ENCODE measurements at regions not wholly inside any gene's neighbourhood (a gene's known extent, or its start where the extent isn't known, plus 50 kb on each side); places are given as distances from the start of the nearest gene placed in this dataset.

DNA sequence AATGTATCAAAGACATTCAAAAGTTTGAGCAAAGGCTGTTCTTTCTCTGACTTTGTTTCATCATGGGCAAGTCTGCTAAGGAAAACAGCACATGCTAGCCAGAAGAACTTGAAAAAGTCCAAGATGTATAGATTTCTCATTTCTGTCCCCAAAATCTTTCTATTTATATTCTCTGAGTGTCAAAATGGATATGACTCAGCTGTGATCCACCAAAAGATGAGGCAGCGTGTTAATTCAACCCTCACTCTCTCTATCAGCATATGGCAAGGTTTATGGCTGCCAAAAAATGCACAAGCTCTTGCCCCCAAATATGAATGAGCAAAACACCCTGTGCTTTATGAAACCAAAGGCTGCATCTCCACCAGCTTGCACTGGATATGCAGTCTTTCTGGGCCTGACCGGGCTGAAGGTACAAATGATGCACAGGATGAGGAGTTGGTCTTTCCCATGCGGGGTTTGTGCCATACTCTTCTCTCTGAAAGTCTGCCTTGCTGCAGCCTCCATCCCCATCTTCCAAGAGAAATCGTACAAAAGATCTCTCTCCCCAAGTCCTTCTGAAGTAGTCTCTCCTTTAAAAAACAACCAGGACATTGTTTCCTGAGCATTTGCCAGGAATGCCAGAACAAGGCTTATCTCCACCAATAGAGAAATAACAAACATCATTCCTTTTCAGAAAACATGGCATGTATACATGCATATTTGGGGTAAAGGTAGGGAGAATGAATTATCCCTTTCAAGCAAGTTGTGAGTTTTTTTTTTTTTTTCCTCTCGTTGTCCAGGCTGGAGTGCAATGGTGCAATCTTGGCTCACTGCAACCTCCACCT lies 203.4 kb downstream of the TMX1 start:
- DNase-seq (ENCODE audit: low read depth in 1 of 2, low spot score in 1 of 2): no peak
- TF ChIP-seq JUND (IDR thresholded peaks at IDR 0.05; ENCODE audit: low read depth): no peak
- in situ Hi-C loops (cut with HindIII; ENCODE audit: low pct_unique_long_range_greater_than_20kb, low sequenced_read_pairs): no loop called here

DNA sequence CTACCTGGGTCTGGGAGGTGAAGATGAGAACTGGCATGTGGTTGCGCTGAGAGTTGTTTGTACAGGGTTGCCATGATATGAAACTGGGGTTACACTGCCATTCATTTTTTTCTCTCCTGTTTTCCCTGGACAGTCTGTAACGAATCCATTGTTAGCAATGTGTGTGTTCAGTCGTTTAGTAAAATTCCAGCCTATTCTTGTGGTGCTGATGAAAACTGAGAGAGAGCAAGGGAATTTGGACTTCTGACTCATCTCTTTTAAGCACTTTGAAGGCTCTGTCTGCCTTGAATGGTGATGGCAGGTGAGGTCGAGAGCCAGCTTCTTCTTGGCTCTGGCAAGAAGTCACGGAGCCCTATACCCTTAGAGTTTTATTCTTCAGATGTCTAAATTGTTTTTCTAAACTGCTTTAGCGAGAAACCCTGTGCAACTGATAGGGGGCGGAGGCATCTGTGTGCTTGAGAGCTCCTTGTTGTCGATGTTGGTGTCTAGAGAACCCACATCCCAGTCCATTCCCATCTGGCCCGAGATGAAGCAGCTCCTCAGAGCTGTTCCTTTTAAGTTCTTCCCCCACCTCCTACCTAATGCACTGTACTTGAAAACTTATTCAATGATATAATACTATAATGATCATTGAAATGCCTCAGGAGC lies 204.4 kb downstream of the TMX1 start:
- in situ Hi-C loops (cut with HindIII; ENCODE audit: low pct_unique_long_range_greater_than_20kb, low sequenced_read_pairs): no loop called here
- DNase-seq (ENCODE audit: low read depth in 1 of 2, low spot score in 1 of 2): no peak
- TF ChIP-seq JUND (IDR thresholded peaks at IDR 0.05; ENCODE audit: low read depth): no peak

- in situ Hi-C loops (cut with HindIII; ENCODE audit: low pct_unique_long_range_greater_than_20kb, low sequenced_read_pairs): no loop called here
- no peak for TF ChIP-seq JUND (IDR thresholded peaks at IDR 0.05; ENCODE audit: low read depth)
- DNase-seq (ENCODE audit: low read depth in 1 of 2, low spot score in 1 of 2): no peak
Measured at GRCh38 chr14:51445001-51445390, 204.9 kb downstream of the TMX1 start.

- in situ Hi-C loops (cut with HindIII; ENCODE audit: low pct_unique_long_range_greater_than_20kb, low sequenced_read_pairs): no loop called here
- no peak for TF ChIP-seq JUND (IDR thresholded peaks at IDR 0.05; ENCODE audit: low read depth)
- no peak for DNase-seq (ENCODE audit: low read depth in 1 of 2, low spot score in 1 of 2)
Measured at GRCh38 chr14:51446771-51447170, 204.9 kb upstream of the FRMD6 start.

DNA sequence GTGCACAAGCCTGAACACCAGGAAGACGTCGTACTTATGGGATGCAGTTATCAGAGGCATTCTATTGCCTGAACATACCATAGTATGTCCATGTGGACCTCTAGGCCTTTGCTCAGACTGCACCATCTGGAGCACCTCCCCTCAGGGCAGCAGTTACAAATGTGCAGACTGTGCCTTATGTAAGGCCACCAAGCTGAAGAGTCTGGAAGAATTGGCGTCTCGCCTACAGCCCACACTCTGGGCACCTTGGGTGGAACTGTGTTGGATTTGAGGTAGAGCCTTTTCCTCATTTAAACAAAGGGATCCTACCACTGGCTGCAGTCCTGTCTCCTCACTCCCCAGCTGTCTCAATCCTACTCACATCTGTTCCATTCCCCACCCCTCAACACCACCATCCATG lies 204.3 kb upstream of the FRMD6 start:
- in situ Hi-C loops (cut with HindIII; ENCODE audit: low pct_unique_long_range_greater_than_20kb, low sequenced_read_pairs): no loop called here
- no peak for DNase-seq (ENCODE audit: low read depth in 1 of 2, low spot score in 1 of 2)
- TF ChIP-seq JUND (IDR thresholded peaks at IDR 0.05; ENCODE audit: low read depth): no peak

DNA sequence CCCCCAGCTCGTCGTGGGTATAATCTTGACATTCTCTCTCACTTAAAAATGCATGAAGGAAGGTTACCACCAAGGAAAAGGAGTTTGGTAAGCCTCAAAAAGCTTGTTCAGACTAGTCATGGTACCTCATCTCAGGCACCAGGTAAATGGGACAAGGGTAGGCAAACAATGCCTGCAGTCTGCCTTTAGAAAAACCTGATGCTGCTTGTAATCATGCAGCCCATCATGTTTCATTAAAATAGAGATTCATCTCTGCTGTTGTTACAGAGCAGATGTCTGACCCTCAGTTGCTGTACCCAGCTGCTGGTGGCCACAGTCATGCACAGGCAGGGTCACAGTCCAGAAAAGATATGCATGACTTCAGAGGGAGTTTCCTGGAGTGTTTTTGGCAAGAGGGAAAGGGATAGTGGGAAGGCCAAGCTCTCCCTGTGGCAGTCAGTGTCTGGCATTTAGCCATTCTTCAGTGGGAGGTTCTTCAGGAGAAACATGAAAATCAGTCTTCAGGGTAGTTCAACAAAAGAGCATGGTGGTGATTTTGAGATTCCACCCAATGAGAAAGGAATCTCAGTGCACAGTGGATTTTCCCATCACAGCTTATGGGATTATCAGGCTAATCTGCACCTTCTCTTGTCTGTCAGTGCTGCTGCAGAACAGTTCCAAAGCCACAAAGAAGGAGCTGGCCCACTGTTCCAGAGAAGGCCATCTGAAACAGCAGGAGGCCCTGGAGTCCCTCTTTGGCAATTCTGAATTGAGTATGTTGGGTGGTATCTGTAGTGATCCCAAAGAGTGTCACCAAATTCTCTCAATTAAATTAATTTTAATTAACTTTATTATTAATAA lies 202.7 kb upstream of the FRMD6 start:
- no peak for DNase-seq (ENCODE audit: low read depth in 1 of 2, low spot score in 1 of 2)
- TF ChIP-seq JUND (IDR thresholded peaks at IDR 0.05; ENCODE audit: low read depth): no peak
- in situ Hi-C loops (cut with HindIII; ENCODE audit: low pct_unique_long_range_greater_than_20kb, low sequenced_read_pairs): no loop called here

DNA sequence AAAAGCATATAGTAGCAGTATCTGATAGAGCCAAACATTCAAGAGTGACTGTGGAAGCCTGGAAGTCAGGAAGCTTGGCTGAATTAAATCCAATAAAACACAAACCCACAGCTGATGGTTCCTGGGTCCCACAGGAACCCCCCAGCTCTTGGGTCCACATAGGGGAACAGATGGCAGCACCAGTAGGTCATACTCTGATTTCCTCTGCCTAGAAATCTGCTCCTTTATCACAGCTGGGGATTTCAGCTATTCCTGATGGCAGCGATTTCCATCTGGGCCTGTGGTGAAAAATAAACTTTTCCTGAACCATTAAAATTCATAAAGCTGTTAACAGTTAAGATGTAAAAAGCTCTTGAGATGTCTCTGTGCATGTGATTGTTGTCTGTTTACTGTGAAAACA lies 202.0 kb upstream of the FRMD6 start:
- no peak for TF ChIP-seq JUND (IDR thresholded peaks at IDR 0.05; ENCODE audit: low read depth)
- in situ Hi-C loops (cut with HindIII; ENCODE audit: low pct_unique_long_range_greater_than_20kb, low sequenced_read_pairs): no loop called here
- DNase-seq (ENCODE audit: low read depth in 1 of 2, low spot score in 1 of 2): no peak

GRCh38 chr14:51451561-51451960 lies 200.1 kb upstream of the FRMD6 start:
- in situ Hi-C loops (cut with HindIII; ENCODE audit: low pct_unique_long_range_greater_than_20kb, low sequenced_read_pairs): no loop called here
- DNase-seq (ENCODE audit: low read depth in 1 of 2, low spot score in 1 of 2): no peak
- TF ChIP-seq JUND (IDR thresholded peaks at IDR 0.05; ENCODE audit: low read depth): no peak

DNA sequence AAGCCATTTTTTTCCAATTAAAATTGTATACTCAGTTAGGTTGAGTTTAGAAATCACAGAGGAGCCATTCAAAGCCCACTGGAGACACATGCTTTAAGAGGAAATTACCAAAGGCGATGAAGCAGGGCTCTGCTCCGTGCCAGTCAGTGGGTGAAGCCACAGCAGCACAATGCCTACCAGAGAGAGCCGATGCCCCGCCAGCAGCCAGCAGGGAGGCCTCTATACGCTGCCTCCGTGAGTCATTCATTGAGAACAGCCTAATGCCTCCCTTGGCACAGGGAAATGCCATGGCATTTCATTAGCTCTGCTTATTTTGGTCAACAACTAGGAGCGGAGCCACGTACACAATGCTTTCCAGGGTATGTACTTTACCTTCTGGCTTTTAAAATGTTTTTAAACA lies 197.8 kb upstream of the FRMD6 start:
- peak in 1 of 2 experiments; percentile 16 for DNase-seq (ENCODE audit: low read depth in 1 of 2, low spot score in 1 of 2)
- TF ChIP-seq JUND (IDR thresholded peaks at IDR 0.05; ENCODE audit: low read depth): no peak
- in situ Hi-C loops (cut with HindIII; ENCODE audit: low pct_unique_long_range_greater_than_20kb, low sequenced_read_pairs): no loop called here

DNA sequence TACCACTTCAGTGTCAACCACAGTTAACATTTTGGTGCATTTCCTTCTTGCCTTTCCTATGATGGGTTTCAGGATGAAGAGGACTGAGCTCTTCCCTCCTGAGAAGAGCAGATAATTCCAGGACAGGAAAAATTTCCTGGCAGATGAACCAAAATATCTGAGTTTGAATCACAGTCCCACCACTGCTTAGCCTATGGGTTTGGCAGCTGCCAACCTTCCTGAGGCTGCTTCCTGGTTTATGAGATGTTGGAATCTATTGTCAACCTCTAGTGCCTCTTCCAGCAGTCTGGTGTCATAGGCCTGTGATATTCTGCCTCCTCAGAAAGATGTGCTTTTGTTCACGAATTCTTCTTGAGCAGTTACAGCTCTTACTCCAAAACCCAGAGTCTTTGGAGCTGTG lies 197.4 kb upstream of the FRMD6 start:
- DNase-seq (ENCODE audit: low read depth in 1 of 2, low spot score in 1 of 2): no peak
- in situ Hi-C loops (cut with HindIII; ENCODE audit: low pct_unique_long_range_greater_than_20kb, low sequenced_read_pairs): no loop called here
- TF ChIP-seq JUND (IDR thresholded peaks at IDR 0.05; ENCODE audit: low read depth): no peak

DNA sequence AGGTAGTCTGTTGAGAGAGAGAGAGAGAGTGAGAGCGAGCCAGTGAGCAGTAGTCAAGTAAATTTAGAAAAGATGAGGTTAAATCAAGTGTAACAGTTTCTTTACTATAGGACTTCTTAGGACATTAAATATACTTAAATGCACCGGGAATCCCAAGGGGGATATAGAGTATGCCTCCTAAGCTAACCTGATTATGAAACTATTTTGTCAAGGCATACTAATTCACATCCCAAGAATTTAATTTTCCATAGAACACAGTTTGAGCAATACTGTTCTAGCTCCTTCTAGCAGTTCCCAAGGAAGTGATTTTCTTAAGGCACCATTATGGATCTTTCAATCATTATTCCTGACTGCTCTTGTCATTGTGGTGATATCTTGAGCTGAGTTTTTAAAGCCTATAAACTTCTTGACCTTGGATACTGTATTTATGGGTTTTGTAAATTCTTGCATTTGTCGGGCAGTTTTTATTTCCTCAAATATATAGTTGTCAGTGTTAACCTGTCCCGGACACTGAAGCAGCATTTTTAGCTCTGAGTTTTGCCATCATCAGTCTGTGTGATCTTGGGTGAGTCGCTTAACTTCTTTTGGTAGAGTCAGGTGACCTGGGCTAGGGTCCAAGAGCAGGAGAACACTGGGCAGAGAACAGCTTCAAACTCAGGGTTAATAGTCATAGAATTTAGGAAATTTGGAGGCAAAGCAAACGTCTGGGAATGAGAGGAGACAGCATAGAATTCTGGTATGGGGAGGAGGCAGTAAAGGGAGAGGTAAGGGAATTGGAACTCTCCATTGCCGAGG lies 196.5 kb upstream of the FRMD6 start:
- no peak for DNase-seq (ENCODE audit: low read depth in 1 of 2, low spot score in 1 of 2)
- no peak for TF ChIP-seq JUND (IDR thresholded peaks at IDR 0.05; ENCODE audit: low read depth)
- in situ Hi-C loops (cut with HindIII; ENCODE audit: low pct_unique_long_range_greater_than_20kb, low sequenced_read_pairs): no loop called here

GRCh38 chr14:51457843-51458562 lies 193.7 kb upstream of the FRMD6 start:
- in situ Hi-C loops (cut with HindIII; ENCODE audit: low pct_unique_long_range_greater_than_20kb, low sequenced_read_pairs): no loop called here
- DNase-seq (ENCODE audit: low read depth in 1 of 2, low spot score in 1 of 2): no peak
- no peak for TF ChIP-seq JUND (IDR thresholded peaks at IDR 0.05; ENCODE audit: low read depth)
